Liver (tissue), 3 donors: ENCODE measurements at regions not wholly inside any gene's neighbourhood (a gene's known extent, or its start where the extent isn't known, plus 50 kb on each side); places are given as distances from the start of the nearest gene placed in this dataset.

Experiments used
- ATF3 ChIP-seq: IDR thresholded peaks from 2 replicates; pipeline ENCODE4 v1.6.1; 2016; ENCODE audit warnings: antibody characterized with exemption
- CTCF ChIP-seq: fragments of 150-350 bp; IDR thresholded peaks from 2 replicates; pipeline ENCODE4 v1.5.1; 2017; ENCODE audit warnings: improper control_type of control experiment, low read depth, low read length; ENCODE audit not compliant: missing input control
- EGR1 ChIP-seq, 2 donors: IDR thresholded peaks; 2 replicates each; pipeline ENCODE4 v1.6.1; 2016 to 2018; ENCODE audit warnings: antibody characterized with exemption in 2 of 2, low read depth in 2 of 2
- FOXA1 ChIP-seq: IDR thresholded peaks from 2 replicates; pipeline ENCODE4 v1.6.1; 2016; ENCODE audit warnings: antibody characterized with exemption
- HNF4A ChIP-seq, 2 donors: conservative IDR thresholded peaks; 2 replicates each; pipeline ENCODE4 v1.6.1; 2016; ENCODE audit warnings: antibody characterized with exemption in 2 of 2, mild to moderate bottlenecking in 2 of 2
- JUND ChIP-seq, 2 donors: IDR thresholded peaks; 2 replicates each; pipeline ENCODE4 v1.6.1; 2016; ENCODE audit warnings: antibody characterized with exemption in 2 of 2
- MAX ChIP-seq: IDR thresholded peaks from 2 replicates; pipeline ENCODE4 v1.6.1; 2016; ENCODE audit warnings: antibody characterized with exemption
- RAD21 ChIP-seq, 2 donors: IDR thresholded peaks; 2 replicates each; pipeline ENCODE4 v1.6.1; 2016; ENCODE audit warnings: antibody characterized with exemption in 2 of 2, mild to moderate bottlenecking in 2 of 2
- RXRA ChIP-seq, 2 donors: IDR thresholded peaks; 2 replicates each; pipeline ENCODE4 v1.6.1; 2017 to 2018; ENCODE audit warnings: antibody characterized with exemption in 2 of 2, mild to moderate bottlenecking in 1 of 2
- SP1 ChIP-seq: IDR thresholded peaks from 2 replicates; pipeline ENCODE4 v1.6.1; 2018; ENCODE audit warnings: antibody characterized with exemption, mild to moderate bottlenecking
- TAF1 ChIP-seq: conservative IDR thresholded peaks from 2 replicates; pipeline ENCODE4 v1.6.1; 2016; ENCODE audit warnings: antibody characterized with exemption, mild to moderate bottlenecking
- YY1 ChIP-seq: IDR thresholded peaks from 2 replicates; pipeline ENCODE4 v1.6.1; 2016; ENCODE audit warnings: antibody characterized with exemption, mild to moderate bottlenecking
- TF ChIP-seq, protein P1 (sequence below): IDR thresholded peaks from 2 replicates; pipeline ENCODE4 v1.6.1; 2016; ENCODE audit warnings: antibody characterized with exemption
- TF ChIP-seq, protein P2 (sequence below): IDR thresholded peaks from 2 replicates; pipeline ENCODE4 v1.6.1; 2016; ENCODE audit warnings: antibody characterized with exemption, mild to moderate bottlenecking
- donor health status: healthy.
- donor health status: healthy.

DNA sequence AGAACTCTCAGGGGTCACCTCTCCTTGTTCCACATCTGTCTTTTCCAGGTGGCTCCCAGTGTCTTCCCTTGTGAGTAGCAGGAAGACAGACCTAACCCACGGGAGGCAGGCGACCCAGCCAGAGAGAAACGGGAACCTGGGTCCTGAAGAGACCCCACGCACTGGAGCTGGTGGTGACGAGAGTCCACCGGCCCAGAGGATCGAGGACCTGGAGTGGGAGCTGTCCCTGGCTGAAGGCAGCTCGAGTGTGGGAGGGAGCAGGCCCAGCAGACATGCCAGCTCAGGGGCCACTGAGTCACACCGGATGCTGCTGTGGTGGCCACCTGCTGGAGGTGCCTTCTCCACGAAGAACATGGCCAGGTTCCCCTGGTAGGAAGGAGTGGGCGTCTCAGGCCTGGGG lies 66.5 kb upstream of the ATP12A start:
- no peak for TF ChIP-seq CTCF
- TF ChIP-seq, protein P1, sequence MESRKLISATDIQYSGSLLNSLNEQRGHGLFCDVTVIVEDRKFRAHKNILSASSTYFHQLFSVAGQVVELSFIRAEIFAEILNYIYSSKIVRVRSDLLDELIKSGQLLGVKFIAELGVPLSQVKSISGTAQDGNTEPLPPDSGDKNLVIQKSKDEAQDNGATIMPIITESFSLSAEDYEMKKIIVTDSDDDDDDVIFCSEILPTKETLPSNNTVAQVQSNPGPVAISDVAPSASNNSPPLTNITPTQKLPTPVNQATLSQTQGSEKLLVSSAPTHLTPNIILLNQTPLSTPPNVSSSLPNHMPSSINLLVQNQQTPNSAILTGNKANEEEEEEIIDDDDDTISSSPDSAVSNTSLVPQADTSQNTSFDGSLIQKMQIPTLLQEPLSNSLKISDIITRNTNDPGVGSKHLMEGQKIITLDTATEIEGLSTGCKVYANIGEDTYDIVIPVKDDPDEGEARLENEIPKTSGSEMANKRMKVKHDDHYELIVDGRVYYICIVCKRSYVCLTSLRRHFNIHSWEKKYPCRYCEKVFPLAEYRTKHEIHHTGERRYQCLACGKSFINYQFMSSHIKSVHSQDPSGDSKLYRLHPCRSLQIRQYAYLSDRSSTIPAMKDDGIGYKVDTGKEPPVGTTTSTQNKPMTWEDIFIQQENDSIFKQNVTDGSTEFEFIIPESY: no peak
- TF ChIP-seq ATF3: no peak
- TF ChIP-seq TAF1: no peak
- TF ChIP-seq RXRA (IDR thresholded peaks at IDR 0.05): no peak
- no peak for TF ChIP-seq MAX
- TF ChIP-seq RAD21 (IDR thresholded peaks at IDR 0.05): no peak
- TF ChIP-seq EGR1 (IDR thresholded peaks at IDR 0.05; ENCODE audit: low read depth in 2 of 2): no peak
- TF ChIP-seq, protein P2, sequence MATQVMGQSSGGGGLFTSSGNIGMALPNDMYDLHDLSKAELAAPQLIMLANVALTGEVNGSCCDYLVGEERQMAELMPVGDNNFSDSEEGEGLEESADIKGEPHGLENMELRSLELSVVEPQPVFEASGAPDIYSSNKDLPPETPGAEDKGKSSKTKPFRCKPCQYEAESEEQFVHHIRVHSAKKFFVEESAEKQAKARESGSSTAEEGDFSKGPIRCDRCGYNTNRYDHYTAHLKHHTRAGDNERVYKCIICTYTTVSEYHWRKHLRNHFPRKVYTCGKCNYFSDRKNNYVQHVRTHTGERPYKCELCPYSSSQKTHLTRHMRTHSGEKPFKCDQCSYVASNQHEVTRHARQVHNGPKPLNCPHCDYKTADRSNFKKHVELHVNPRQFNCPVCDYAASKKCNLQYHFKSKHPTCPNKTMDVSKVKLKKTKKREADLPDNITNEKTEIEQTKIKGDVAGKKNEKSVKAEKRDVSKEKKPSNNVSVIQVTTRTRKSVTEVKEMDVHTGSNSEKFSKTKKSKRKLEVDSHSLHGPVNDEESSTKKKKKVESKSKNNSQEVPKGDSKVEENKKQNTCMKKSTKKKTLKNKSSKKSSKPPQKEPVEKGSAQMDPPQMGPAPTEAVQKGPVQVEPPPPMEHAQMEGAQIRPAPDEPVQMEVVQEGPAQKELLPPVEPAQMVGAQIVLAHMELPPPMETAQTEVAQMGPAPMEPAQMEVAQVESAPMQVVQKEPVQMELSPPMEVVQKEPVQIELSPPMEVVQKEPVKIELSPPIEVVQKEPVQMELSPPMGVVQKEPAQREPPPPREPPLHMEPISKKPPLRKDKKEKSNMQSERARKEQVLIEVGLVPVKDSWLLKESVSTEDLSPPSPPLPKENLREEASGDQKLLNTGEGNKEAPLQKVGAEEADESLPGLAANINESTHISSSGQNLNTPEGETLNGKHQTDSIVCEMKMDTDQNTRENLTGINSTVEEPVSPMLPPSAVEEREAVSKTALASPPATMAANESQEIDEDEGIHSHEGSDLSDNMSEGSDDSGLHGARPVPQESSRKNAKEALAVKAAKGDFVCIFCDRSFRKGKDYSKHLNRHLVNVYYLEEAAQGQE: no peak
- TF ChIP-seq SP1: no peak
- TF ChIP-seq JUND (IDR thresholded peaks at IDR 0.05): no peak
- TF ChIP-seq FOXA1: no peak
- no peak for TF ChIP-seq HNF4A (conservative IDR thresholded peaks at IDR 0.05)
- TF ChIP-seq YY1: no peak
